Spleen (tissue), 7 donors: ENCODE measurements at regions not wholly inside any gene's neighbourhood (a gene's known extent, or its start where the extent isn't known, plus 50 kb on each side); places are given as distances from the start of the nearest gene placed in this dataset.

Experiments used
- POLR2A ChIP-seq, 3 donors: fragments of 450-650 bp; IDR thresholded peaks; one replicate each; pipeline ENCODE4 v1.5.1; 2017; ENCODE audit warnings: antibody characterized with exemption in 3 of 3, mild to moderate bottlenecking in 1 of 3
- POLR2AphosphoS5 ChIP-seq, 3 donors: sonication (generic); formaldehyde crosslinking; IDR thresholded peaks; one replicate each; pipeline ENCODE4 v1.5.1; 2017; ENCODE audit warnings: antibody characterized with exemption in 3 of 3
- TF ChIP-seq, protein P1 (sequence below), 11 experiments: fragments of 200-600 bp in 7 of 11; fragments of 450-650 bp in 4 of 11; sonication (generic) in 4 of 11; IDR thresholded peaks in 8 of 11; conservative IDR thresholded peaks in 3 of 11; 1 replicate in 7 of 11; 2 replicates in 4 of 11; pipeline versions ENCODE4 v1.4.0 to v1.8.0; 2016 to 2021; ENCODE audit warnings: antibody characterized with exemption in 11 of 11, inconsistent platforms in 4 of 11, mild to moderate bottlenecking in 1 of 11
- donor health status: DM: no; HTN: no; CAD: no; lungs with moderate emphysema.
- donor health status: DM: no; HTN: no; CAD: no.
- donor health status: DM: no; HTN: no; CAD: no.

DNA sequence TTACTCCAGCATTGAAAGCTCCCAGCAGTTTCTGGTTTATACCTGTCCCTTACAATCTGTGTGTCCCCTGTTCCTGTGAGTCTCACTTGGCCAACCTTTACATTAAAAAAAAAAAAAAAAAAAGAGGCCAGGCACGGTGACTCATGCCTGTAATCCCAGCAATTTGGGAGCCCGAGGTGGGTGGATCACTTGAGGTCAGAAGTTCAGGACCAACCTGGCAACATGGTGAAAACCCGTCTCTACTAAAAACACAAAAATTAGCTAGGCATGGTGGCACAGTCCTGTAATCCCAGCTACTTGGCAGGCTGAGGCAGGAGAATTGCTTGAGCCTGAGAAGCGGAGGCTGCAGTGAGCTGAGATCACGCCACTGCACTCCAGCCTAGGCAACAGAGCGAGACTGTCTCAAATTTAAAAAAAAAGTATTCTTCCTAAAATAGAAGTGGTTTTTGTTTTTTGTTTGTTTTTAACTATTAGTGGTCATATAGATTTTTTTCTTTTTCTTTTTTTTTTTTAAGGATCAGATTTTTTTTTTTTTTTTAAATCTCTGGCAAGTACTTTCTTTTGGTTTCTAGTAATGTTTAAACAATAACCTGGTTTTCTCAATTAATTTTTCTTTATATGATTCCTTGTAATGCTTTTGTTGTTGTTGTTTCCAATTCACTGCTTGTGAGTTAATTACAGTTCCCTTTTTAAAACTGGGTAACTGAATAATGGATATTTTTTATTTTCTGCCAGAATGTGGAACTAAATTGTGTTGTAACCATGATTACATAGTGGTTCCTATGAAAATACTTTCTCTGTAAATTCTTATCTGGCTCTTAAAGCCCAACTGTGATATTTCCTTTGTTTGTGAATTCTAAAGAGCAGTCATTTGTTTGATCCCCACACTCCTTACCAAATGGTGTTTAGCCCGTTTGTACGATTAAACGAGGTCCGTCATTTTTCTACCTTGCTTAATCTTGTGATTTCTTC lies 116.8 kb downstream of the CTAGE1 start:
- TF ChIP-seq, protein P1, sequence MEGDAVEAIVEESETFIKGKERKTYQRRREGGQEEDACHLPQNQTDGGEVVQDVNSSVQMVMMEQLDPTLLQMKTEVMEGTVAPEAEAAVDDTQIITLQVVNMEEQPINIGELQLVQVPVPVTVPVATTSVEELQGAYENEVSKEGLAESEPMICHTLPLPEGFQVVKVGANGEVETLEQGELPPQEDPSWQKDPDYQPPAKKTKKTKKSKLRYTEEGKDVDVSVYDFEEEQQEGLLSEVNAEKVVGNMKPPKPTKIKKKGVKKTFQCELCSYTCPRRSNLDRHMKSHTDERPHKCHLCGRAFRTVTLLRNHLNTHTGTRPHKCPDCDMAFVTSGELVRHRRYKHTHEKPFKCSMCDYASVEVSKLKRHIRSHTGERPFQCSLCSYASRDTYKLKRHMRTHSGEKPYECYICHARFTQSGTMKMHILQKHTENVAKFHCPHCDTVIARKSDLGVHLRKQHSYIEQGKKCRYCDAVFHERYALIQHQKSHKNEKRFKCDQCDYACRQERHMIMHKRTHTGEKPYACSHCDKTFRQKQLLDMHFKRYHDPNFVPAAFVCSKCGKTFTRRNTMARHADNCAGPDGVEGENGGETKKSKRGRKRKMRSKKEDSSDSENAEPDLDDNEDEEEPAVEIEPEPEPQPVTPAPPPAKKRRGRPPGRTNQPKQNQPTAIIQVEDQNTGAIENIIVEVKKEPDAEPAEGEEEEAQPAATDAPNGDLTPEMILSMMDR (IDR thresholded peaks at IDR 0.05 in 8 of 11, conservative IDR thresholded peaks at IDR 0.05 in 3 of 11) = no peak
- TF ChIP-seq POLR2AphosphoS5 (IDR thresholded peaks at IDR 0.05) (no peak), POLR2A (IDR thresholded peaks at IDR 0.05) (no peak)
